Heart left ventricle (tissue), 13 donors: ENCODE measurements at regions not wholly inside any gene's neighbourhood (a gene's known extent, or its start where the extent isn't known, plus 50 kb on each side); places are given as distances from the start of the nearest gene placed in this dataset.

Experiments used
- POLR2A ChIP-seq, 2 donors: fragments of 450-650 bp; IDR thresholded peaks; one replicate each; pipeline ENCODE4 v1.6.1; 2017; ENCODE audit warnings: antibody characterized with exemption in 2 of 2, mild to moderate bottlenecking in 2 of 2, moderate library complexity in 2 of 2
- TF ChIP-seq, protein P1 (sequence below), 12 donors: fragments of 200-600 bp; sonication (generic) in 4 of 12; IDR thresholded peaks; one replicate each; pipeline versions ENCODE4 v1.5.0 to v1.8.0; 2018 to 2022; ENCODE audit warnings: antibody characterized with exemption in 12 of 12, mild to moderate bottlenecking in 5 of 12
- donor health status: ischemic (EF 13 %, LVEDD 7.1; RV severe dilation, severe dysfunction).
- donor health status: DM: no; HTN: yes; CAD: no.
- donor health status: DM: no; HTN: no; CAD: no.
- donor health status: ischemic (EF 25% LVEDD 6.9; RV normal size, moderate dysfunction).
- donor health status: ischemic (EF 25% LVEDD 5.7; RV mildly dilated, moderate dysfunction).
- donor health status: ischemic (EF 35%, LVEDD 5.7; RV mildly dilated, moderate dysfunction).
- donor health status: nonischemic (EF 11% LVEDD 7.7; RV severe dilation, severe dysfunction).
- donor health status: DM: yes; HTN: yes; CAD: no.
- donor health status: PGD.
- donor health status: ischemic (EF 29% LVEDD 5.4; RV normal size, mild dysfunction).
- donor health status: nonischemic (EF 23%, LVEDD 6.1; RV moderate dilation, normal function).

DNA sequence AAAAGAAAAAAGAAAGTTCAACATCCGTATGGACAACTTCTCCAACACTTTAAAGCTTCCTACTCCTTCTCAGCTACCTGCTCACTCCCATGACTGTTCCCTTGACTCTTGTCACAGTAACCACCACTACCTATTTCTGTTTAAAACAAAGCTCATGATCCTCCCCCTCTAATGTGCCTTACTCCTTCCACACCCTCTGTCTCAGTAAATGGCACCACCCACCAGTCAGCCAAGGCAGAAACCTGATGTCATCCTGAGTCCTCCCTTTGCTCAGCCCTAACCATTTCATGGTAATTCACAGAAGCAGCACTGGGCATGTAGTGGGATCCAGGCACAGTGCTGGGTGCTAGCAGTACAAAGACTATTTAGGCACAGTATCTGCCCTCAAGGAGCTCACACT lies 63.0 kb upstream of the PPM1J start:
- TF ChIP-seq, protein P1, sequence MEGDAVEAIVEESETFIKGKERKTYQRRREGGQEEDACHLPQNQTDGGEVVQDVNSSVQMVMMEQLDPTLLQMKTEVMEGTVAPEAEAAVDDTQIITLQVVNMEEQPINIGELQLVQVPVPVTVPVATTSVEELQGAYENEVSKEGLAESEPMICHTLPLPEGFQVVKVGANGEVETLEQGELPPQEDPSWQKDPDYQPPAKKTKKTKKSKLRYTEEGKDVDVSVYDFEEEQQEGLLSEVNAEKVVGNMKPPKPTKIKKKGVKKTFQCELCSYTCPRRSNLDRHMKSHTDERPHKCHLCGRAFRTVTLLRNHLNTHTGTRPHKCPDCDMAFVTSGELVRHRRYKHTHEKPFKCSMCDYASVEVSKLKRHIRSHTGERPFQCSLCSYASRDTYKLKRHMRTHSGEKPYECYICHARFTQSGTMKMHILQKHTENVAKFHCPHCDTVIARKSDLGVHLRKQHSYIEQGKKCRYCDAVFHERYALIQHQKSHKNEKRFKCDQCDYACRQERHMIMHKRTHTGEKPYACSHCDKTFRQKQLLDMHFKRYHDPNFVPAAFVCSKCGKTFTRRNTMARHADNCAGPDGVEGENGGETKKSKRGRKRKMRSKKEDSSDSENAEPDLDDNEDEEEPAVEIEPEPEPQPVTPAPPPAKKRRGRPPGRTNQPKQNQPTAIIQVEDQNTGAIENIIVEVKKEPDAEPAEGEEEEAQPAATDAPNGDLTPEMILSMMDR (IDR thresholded peaks at IDR 0.05) = no peak
- no peak for TF ChIP-seq POLR2A (IDR thresholded peaks at IDR 0.05)
